Peyer's patch (tissue), 4 donors: ENCODE measurements at regions not wholly inside any gene's neighbourhood (a gene's known extent, or its start where the extent isn't known, plus 50 kb on each side); places are given as distances from the start of the nearest gene placed in this dataset.

ENCODE experiments used
- POLR2A ChIP-seq, 2 donors: fragments of 450-650 bp; IDR thresholded peaks; one replicate each; pipeline ENCODE4 v1.5.1; 2017; ENCODE audit warnings: antibody characterized with exemption in 2 of 2, mild to moderate bottlenecking in 2 of 2, moderate library complexity in 2 of 2
- TF ChIP-seq, protein P1 (sequence below), 6 experiments: fragments of 450-650 bp in 4 of 6; fragments of 200-600 bp in 2 of 6; sonication (generic) in 1 of 6; IDR thresholded peaks; one replicate each; pipeline ENCODE4 v1.5.1; 2017 to 2019; ENCODE audit warnings: antibody characterized with exemption in 6 of 6, mild to moderate bottlenecking in 3 of 6, moderate library complexity in 1 of 6

DNA sequence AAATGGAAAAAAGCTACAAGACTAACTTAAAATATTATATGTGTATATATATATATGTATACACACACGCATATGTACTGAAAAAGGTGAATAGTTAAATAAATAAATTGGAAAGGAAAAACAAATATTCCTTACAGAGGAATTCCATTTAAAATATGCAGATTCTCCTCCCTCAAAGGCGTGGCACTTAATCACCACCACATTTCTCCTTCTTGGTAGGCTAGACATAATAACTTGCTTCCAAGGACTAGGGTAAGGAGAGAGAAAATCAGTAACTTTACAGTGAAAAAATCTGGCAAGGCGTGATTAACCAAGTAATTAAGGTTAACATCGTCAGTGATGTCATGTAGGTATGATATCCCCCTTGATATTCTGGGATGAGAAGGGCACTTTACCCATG, 84.0 kb upstream of the USP25 start:
- TF ChIP-seq, protein P1, sequence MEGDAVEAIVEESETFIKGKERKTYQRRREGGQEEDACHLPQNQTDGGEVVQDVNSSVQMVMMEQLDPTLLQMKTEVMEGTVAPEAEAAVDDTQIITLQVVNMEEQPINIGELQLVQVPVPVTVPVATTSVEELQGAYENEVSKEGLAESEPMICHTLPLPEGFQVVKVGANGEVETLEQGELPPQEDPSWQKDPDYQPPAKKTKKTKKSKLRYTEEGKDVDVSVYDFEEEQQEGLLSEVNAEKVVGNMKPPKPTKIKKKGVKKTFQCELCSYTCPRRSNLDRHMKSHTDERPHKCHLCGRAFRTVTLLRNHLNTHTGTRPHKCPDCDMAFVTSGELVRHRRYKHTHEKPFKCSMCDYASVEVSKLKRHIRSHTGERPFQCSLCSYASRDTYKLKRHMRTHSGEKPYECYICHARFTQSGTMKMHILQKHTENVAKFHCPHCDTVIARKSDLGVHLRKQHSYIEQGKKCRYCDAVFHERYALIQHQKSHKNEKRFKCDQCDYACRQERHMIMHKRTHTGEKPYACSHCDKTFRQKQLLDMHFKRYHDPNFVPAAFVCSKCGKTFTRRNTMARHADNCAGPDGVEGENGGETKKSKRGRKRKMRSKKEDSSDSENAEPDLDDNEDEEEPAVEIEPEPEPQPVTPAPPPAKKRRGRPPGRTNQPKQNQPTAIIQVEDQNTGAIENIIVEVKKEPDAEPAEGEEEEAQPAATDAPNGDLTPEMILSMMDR (IDR thresholded peaks at IDR 0.05), result no peak
- TF ChIP-seq POLR2A (IDR thresholded peaks at IDR 0.05), result no peak
